ENCODE measurements at regions not wholly inside any gene's neighbourhood (a gene's known extent, or its start where the extent isn't known, plus 50 kb on each side); places are given as distances from the start of the nearest gene placed in this dataset.
"Not testable (repeated sequence)": the region's sequence is repeated elsewhere in the genome, so short reads cannot be mapped to it uniquely, and the experiment has no call there.

DNA sequence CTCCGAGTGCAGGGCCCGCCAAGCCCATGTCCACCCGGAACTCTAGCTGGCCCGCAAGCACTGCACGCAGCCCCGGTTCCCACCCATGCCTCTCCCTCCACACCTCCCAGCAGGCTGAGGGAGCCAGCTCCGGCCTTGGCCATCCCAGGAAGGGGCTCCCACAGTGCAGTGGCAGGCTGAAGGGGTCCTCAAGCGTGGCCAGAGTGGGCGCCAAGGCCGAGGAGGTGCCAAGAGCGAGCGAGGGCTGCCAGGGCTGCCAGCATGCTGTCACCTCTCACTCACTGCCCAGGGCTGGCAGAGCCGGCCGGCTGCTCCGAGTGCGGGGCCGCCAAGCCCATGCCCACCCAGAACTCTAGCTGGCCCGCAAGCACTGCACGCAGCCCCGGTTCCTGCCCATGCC is 75.5 kb upstream of the TBC1D5 start:
- not testable (repeated sequence) for DNase-seq

DNA sequence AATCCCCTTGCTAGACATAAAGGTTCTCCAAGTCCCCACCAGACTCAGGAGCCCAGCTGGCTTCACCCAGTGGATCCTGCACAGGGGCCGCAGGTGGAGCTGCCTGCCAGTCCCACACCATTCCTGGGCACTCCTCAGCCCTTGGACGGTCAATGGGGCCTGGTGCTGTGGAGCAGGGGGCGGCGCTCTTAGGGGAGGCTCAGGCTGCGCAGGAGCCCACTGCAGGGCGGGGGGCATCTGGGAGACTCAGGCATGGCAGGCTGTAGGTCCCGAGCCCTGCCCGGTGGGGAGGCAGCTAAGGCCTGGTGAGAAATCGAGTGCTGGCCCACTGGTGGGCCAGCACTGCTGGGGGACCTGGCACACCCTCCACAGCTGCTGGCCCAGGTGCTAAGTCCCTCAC is 75.1 kb upstream of the TBC1D5 start:
- DNase-seq = no peak

DNA sequence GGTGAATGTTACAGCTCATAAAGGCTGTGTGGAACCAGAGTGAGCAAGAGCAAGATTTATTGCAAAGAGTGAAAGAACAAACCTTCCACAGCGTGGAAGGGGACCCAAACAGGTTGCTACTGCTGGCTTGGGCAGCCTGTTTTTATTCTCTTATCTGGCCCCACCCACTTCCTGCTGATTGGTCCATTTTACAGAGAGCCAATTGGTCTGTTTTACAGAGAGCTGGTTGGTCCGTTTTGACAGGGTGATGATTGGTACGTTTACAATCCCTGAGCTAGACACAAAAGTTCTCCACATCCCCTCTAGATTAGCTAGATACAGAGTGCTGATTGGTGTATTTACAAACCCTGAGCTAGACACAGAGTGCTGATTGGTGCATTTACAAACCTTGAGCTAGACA is 74.4 kb upstream of the TBC1D5 start:
- DNase-seq = not testable (repeated sequence)

GRCh38 chr3:17812328-17812727 is 69.9 kb upstream of the TBC1D5 start:
- DNase-seq = not testable (repeated sequence)

DNA sequence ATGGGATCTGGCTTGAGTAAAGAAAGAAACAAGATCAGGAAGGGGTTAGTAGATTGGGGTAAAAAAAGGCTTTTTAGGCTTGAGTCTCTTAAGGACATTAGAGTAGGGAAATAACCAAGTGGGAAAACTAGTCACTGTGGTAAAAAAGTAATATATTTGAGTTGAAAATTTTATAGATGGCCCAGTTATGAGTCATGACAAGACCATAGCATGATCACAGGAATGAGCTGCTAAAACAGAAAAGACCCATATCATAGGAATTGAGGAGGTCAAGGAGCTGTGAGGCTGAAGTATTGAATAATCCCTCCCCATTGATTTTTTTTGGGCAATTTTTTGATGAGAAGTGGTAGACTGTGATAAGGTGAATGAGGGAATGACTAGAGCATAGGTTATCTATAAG is 69.2 kb upstream of the TBC1D5 start:
- DNase-seq = no peak

DNA sequence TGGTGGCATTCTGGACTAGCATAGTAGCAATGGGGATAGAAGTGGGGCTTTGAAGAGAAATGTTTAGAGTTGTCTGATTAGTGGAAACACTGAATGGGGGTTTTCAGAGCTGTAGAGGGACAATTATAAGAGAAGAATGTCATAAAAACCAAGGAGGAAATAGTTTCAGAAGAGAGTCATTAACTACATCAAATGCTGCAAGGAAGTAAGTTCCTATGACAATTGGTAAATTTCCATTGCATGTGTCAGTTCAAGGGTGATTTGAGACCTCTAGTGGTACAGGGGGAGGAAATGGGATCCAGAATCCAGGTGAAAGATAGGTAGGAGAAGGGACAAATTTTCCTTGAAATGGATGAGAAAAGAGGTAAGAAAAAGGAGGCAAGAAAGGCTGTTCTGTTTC is 68.3 kb upstream of the TBC1D5 start:
- DNase-seq = no peak

GRCh38 chr3:17808994-17809393 is 66.6 kb upstream of the TBC1D5 start:
- no peak for DNase-seq

GRCh38 chr3:17806876-17807275 is 64.4 kb upstream of the TBC1D5 start:
- DNase-seq = no peak

GRCh38 chr3:17806201-17806600 is 63.8 kb upstream of the TBC1D5 start:
- DNase-seq = no peak

DNA sequence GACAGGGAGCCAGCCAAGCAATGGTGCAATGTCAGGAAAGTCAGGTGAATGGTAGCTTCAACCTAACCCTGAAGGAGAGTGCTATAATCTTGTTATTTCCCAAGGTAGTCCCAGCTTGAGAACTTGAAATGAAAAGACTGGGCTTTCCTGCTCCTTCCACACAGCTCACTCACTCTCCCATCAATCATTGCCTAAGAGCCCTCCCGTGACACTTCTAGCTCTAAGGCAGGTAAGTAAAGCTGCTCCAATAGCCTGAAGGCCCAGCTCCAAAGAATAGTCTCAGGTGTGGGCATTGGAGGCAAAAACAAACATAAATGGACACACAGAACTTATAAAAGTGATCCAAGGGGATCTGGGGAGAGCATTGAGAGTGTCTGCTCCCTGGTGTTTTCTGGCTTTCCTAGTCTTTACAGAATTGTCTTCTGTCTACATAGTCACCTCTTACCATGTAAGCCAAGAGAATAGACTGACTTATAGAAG is 63.1 kb upstream of the TBC1D5 start:
- no peak for DNase-seq

DNA sequence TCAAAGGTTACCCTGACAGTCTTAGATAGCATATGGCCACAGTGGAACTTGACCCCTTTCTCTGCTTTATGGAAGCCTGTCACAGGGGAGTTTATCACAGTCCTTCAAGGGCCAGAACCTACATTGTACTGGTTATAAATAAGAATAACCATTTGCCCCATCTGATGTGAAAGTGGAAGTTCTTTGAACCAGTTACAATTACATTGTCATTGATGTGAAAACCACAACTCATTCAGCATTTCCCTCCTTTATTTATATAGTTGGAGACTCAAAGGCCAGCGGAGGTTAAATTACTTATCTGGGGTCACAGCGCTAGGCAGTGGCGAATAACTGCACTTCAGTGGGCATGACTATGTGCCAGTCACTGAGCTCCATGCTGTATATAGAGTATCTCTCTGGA is 60.5 kb upstream of the TBC1D5 start:
- no peak for DNase-seq

DNA sequence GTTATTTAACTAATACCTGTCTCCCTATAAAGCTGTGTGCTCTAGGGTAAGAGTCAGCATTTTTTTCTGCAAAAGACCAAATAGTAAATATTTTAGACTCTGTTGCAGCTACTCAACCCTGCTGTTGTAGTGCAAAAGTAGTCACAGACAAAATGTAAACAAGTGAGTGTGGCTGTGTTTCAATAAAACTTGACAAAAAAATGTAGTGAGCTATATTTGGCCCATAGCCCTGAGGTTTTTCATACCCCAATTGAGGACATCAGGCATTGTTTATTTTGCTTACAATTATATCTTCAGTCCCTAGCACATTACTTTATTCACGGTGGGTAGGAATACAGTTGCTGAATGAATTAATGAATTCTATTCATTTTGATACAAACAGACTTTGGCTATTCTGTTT is 58.7 kb upstream of the TBC1D5 start:
- DNase-seq = no peak

DNA sequence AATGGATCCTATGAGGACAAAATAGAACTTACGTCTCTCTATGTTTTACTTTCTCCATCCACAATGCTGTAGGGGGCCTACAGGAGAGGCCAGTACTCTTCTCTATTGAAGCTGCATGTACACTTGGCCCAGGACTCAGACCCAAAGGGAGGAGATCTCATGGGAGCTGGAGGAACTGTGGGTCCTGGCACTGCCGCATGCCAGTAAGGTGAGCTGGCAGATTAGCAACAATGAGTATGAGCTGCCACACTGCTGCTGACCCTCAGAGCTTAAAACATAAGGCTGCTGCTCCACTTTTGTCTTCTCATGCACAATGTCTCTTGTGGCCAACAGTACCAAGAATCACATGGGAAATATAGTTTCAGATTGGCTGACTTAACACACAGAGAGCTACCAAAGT is 57.8 kb upstream of the TBC1D5 start:
- DNase-seq = no peak

DNA sequence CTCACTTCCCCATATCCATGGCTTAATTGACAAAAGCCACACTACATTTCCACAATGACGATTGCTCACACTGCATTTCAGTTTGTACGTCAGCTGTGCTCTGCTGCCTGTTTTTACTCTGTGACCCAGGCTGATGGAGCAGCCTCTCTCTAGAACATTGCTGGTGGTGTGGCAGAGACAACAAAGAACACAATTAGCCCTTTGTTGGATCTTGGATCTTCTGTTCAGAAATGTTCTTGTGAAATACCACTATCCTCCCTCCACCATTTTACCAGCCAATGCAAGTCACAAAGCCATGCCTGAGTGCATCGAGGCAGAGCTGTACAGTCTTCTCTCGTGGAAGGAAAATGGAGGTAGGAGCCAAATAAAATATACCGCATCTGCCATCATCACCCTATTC is 56.9 kb upstream of the TBC1D5 start:
- DNase-seq = no peak

DNA sequence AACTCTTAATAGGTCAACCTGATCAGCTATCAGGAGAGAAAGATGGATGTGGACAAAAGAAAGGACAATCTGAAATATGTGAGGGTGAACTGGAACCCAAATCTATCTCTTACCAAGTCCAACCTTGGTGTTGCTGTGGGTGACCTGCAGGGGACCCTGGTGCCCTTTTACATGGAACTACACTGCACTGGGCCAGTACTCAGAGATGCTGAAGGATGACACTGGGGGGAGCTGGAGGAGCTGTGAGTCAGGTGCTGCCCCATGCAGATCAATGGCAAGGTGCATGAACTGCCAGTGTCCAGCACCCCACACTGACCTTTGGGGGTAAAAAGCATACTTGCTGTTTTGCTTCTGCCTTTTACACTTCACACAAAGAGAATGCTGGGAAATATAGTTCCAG is 55.6 kb upstream of the TBC1D5 start:
- no peak for DNase-seq

GRCh38 chr3:17795711-17796110 is 53.3 kb upstream of the TBC1D5 start:
- no peak for DNase-seq

- no peak for DNase-seq
These were observed 52.8 kb upstream of the TBC1D5 start for GRCh38 chr3:17795280-17795679.

DNA sequence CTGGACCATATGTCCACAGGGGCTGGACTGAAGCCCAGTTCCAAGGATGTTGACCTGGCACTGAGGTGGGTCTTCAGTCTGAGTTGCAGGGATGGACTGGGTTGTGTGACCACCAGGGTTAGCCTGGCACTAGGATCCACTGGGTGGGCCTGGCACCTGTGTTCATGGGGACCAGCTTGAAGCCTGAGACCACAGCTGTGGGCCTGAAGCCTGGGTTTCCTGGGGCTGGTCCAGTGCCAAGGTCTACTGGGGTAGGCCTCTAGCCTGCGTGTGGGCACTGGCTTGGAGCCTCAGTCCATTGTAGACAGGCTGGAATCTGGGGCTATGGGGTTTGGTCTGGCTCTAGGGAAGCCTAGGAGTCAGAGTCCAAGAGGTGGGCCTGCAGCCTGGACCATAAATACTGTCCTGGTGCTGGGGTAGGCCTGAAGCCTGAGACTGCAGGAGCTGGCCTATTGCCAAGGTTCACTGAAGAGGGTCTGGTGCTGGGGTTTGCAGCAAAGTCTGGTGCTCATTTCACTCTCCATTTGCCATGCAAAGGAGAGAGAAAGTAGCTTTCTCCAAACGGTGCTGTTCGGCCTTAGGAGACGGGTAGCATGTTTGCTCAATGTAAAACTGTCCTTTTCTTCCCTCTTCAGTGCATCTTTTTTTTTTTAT is 51.2 kb upstream of the TBC1D5 start:
- no peak for DNase-seq
